ENCODE measurements at regions not wholly inside any gene's neighbourhood (a gene's known extent, or its start where the extent isn't known, plus 50 kb on each side); places are given as distances from the start of the nearest gene placed in this dataset.

- Mint-ChIP-seq H3K36me3 (ENCODE audit: low read depth) (no peaks in the 10 kb centered on the region), H3K27me3 (ENCODE audit: low read depth) (no peaks in the 10 kb centered on the region), H3K27ac (ENCODE audit: unreplicated experiment) (no peak overlapping the region), H3K4me1 (no peaks in the 10 kb centered on the region), H3K4me3 (no peak overlapping the region), H3K9me3 (peaks cover 9% of the 10 kb centered on the region)
- no peak for DNase-seq (ENCODE audit: low read depth, low spot score)
- TF ChIP-seq CTCF (conservative IDR thresholded peaks at IDR 0.05): no peak
Observed at GRCh38 chrX:123072686-123073385, 111.2 kb upstream of the GRIA3 start.

- no peaks in the 10 kb centered on the region for H3K27me3 Mint-ChIP-seq (ENCODE audit: low read depth)
- DNase-seq (ENCODE audit: low read depth, low spot score): no peak
- no peaks in the 10 kb centered on the region for H3K9me3 Mint-ChIP-seq
- no peak overlapping the region for H3K27ac Mint-ChIP-seq (ENCODE audit: unreplicated experiment)
- H3K4me3 Mint-ChIP-seq: no peak overlapping the region
- no peak for TF ChIP-seq CTCF (conservative IDR thresholded peaks at IDR 0.05)
- no peaks in the 10 kb centered on the region for H3K4me1 Mint-ChIP-seq
- H3K36me3 Mint-ChIP-seq (ENCODE audit: low read depth): no peaks in the 10 kb centered on the region
Observed at GRCh38 chrX:123075947-123076561, 108.0 kb upstream of the GRIA3 start.

GRCh38 chrX:123077631-123078030, 106.4 kb upstream of the GRIA3 start:
- TF ChIP-seq CTCF (conservative IDR thresholded peaks at IDR 0.05): no peak
- H3K27ac Mint-ChIP-seq (ENCODE audit: unreplicated experiment): no peak overlapping the region
- no peaks in the 10 kb centered on the region for H3K36me3 Mint-ChIP-seq (ENCODE audit: low read depth)
- no peaks in the 10 kb centered on the region for H3K27me3 Mint-ChIP-seq (ENCODE audit: low read depth)
- DNase-seq (ENCODE audit: low read depth, low spot score): no peak
- H3K9me3 Mint-ChIP-seq: peaks cover 4% of the 10 kb centered on the region
- no peak overlapping the region for H3K4me3 Mint-ChIP-seq
- no peaks in the 10 kb centered on the region for H3K4me1 Mint-ChIP-seq

- no peaks in the 10 kb centered on the region for H3K4me1 Mint-ChIP-seq
- TF ChIP-seq CTCF (conservative IDR thresholded peaks at IDR 0.05): no peak
- no peak overlapping the region for H3K27ac Mint-ChIP-seq (ENCODE audit: unreplicated experiment)
- DNase-seq (ENCODE audit: low read depth, low spot score): no peak
- no peak overlapping the region for H3K4me3 Mint-ChIP-seq
- no peaks in the 10 kb centered on the region for H3K27me3 Mint-ChIP-seq (ENCODE audit: low read depth)
- no peaks in the 10 kb centered on the region for H3K36me3 Mint-ChIP-seq (ENCODE audit: low read depth)
- peaks cover 11% of the 10 kb centered on the region for H3K9me3 Mint-ChIP-seq
Observed at GRCh38 chrX:123080065-123080464, 104.0 kb upstream of the GRIA3 start.

- TF ChIP-seq CTCF (conservative IDR thresholded peaks at IDR 0.05): no peak
- no peak for DNase-seq (ENCODE audit: low read depth, low spot score)
- Mint-ChIP-seq H3K36me3 (ENCODE audit: low read depth) (no peaks in the 10 kb centered on the region), H3K4me1 (no peaks in the 10 kb centered on the region), H3K27me3 (ENCODE audit: low read depth) (no peaks in the 10 kb centered on the region), H3K4me3 (no peak overlapping the region), H3K27ac (ENCODE audit: unreplicated experiment) (no peak overlapping the region), H3K9me3 (peaks cover 14% of the 10 kb centered on the region)
Observed at GRCh38 chrX:123081776-123082175, 102.3 kb upstream of the GRIA3 start.

Measured in neural crest cell (in vitro differentiated cells).